GM13976 (cell line): ENCODE measurements at regions not wholly inside any gene's neighbourhood (a gene's known extent, or its start where the extent isn't known, plus 50 kb on each side); places are given as distances from the start of the nearest gene placed in this dataset.

Source experiments
- DNase-seq: peaks from one replicate; pipeline ENCODE4 v3.0.0; 2012; ENCODE audit warnings: low spot score
- in situ Hi-C: fragments of 300-500 bp; cut with MboI; formaldehyde crosslinking; loops from one replicate; pipeline ENCODE4 v1.12.0; 2022; ENCODE audit warnings: low sequenced_read_pairs, mixed read lengths, inconsistent platforms; ENCODE audit not compliant: unreplicated experiment
- TF ChIP-seq, protein P1 (sequence below): IDR thresholded peaks from 2 replicates; pipeline ENCODE4 v1.5.1; 2012; ENCODE audit warnings: borderline replicate concordance, mild to moderate bottlenecking; ENCODE audit not compliant: insufficient read depth; ENCODE audit errors: extremely low read depth, missing control alignments, control extremely low read depth

DNA sequence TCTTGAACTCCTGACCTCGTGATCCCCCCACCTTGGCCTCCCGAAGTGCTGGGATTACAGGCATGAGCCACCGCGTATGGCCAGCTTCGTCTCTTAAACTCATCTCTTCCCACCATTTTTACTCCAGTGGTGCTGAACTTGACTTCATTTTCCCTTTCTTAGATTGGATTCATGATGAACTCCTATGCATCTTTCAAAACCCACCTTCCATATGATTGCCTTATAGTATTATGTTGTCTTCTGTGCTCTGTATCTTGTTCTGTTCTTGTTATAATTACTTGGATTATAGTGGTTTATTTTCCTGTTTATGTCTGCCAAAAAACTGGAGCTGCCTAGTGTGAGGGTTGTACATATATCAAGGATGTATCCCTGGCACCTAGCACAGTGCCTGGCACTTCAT lies 110.8 kb upstream of the GADD45A start:
- no peak for DNase-seq
- TF ChIP-seq, protein P1, sequence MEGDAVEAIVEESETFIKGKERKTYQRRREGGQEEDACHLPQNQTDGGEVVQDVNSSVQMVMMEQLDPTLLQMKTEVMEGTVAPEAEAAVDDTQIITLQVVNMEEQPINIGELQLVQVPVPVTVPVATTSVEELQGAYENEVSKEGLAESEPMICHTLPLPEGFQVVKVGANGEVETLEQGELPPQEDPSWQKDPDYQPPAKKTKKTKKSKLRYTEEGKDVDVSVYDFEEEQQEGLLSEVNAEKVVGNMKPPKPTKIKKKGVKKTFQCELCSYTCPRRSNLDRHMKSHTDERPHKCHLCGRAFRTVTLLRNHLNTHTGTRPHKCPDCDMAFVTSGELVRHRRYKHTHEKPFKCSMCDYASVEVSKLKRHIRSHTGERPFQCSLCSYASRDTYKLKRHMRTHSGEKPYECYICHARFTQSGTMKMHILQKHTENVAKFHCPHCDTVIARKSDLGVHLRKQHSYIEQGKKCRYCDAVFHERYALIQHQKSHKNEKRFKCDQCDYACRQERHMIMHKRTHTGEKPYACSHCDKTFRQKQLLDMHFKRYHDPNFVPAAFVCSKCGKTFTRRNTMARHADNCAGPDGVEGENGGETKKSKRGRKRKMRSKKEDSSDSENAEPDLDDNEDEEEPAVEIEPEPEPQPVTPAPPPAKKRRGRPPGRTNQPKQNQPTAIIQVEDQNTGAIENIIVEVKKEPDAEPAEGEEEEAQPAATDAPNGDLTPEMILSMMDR, result no peak
- in situ Hi-C loops, result no loop called here

GRCh38 chr1:67575861-67576260 lies 109.1 kb upstream of the GADD45A start:
- TF ChIP-seq, protein P1, result no peak
- in situ Hi-C loops, result no loop called here
- DNase-seq, result no peak

- no peak for DNase-seq
- TF ChIP-seq, protein P1, result no peak
- in situ Hi-C loops, result no loop called here
Measured at GRCh38 chr1:67576474-67576873, 108.5 kb upstream of the GADD45A start.

DNA sequence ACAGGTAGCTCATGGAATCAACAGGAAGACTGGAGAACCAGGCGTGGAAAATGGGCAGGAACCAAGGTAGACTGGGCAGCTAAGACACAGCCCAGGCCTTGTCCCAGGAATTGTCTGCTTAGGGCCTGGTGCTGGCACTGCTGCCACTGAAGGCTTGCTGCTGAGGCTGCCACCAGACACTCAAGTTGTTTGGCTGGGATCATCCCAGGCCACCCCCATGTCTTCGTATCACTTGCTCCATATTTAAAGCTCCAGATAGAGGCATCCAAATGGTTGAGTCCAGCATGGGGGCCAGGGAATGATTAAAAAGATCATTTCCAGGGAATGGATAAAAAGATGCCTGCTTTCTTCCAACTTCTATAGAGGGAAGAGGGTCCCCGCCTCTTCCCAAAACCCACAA lies 107.4 kb upstream of the GADD45A start:
- no peak for DNase-seq
- in situ Hi-C loops, result no loop called here
- TF ChIP-seq, protein P1, result no peak

- DNase-seq, result no peak
- TF ChIP-seq, protein P1, result no peak
- in situ Hi-C loops, result no loop called here
Measured at GRCh38 chr1:67578397-67579020, 106.5 kb upstream of the GADD45A start.

- in situ Hi-C loops, result no loop called here
- TF ChIP-seq, protein P1, result no peak
- no peak for DNase-seq
Measured at GRCh38 chr1:67579623-67580394, 105.2 kb upstream of the GADD45A start.
